PFSK-1 (cell line): ENCODE measurements at regions not wholly inside any gene's neighbourhood (a gene's known extent, or its start where the extent isn't known, plus 50 kb on each side); places are given as distances from the start of the nearest gene placed in this dataset.

ENCODE experiments used
- FOXP2 ChIP-seq: optimal IDR thresholded peaks from 2 replicates; pipeline ENCODE3; 2011; ENCODE audit warnings: borderline replicate concordance, control low read depth, inconsistent platforms; ENCODE audit not compliant: insufficient read depth; ENCODE audit errors: extremely low read length, extremely low read depth
- POLR2AphosphoS5 ChIP-seq: IDR thresholded peaks from 2 replicates; pipeline ENCODE4 v1.6.1; 2012; ENCODE audit warnings: low read depth, mild to moderate bottlenecking, control low read depth, low read length, moderate library complexity
- SIN3A ChIP-seq: IDR thresholded peaks from 2 replicates; pipeline ENCODE4 v1.6.1; 2012; ENCODE audit warnings: mild to moderate bottlenecking, low read length, moderate library complexity, borderline replicate concordance; ENCODE audit not compliant: insufficient read depth
- TAF1 ChIP-seq: IDR thresholded peaks from 2 replicates; pipeline ENCODE4 v1.6.1; 2012; ENCODE audit warnings: low read length, control low read depth, borderline replicate concordance; ENCODE audit not compliant: insufficient read depth
- TF ChIP-seq, protein P1 (sequence below), 2 experiments: IDR thresholded peaks; 2 replicates each; pipeline versions ENCODE4 v1.6.1 to v1.8.0; 2011 to 2012; ENCODE audit warnings: low read depth in 2 of 2, low read length in 2 of 2, control low read depth in 1 of 2, inconsistent platforms in 1 of 2, mild to moderate bottlenecking in 1 of 2, moderate library complexity in 1 of 2; ENCODE audit not compliant: insufficient read depth in 1 of 2

DNA sequence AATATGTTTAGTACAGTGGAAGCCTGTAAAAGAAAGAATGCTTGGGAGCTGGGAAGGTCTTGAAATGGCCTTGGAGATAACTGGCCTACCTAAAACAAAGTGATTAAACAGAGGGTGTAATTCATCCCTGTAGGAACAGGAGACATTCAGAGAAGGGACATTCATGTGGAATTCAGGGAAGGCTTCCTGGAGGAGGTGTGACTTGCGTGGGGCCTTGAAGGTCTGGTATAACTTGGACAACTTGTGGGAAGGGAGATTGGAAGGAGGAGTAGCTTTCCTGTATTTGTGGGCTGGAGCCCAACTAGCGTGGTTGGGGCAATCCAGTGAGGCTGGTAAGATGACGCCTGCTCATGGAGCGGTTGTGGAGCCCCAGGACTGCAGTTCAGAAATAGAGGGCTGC is 156.4 kb downstream of the AACS start:
- TF ChIP-seq SIN3A (no peak), POLR2AphosphoS5 (no peak), TAF1 (no peak), FOXP2 (no peak)
- TF ChIP-seq, protein P1, sequence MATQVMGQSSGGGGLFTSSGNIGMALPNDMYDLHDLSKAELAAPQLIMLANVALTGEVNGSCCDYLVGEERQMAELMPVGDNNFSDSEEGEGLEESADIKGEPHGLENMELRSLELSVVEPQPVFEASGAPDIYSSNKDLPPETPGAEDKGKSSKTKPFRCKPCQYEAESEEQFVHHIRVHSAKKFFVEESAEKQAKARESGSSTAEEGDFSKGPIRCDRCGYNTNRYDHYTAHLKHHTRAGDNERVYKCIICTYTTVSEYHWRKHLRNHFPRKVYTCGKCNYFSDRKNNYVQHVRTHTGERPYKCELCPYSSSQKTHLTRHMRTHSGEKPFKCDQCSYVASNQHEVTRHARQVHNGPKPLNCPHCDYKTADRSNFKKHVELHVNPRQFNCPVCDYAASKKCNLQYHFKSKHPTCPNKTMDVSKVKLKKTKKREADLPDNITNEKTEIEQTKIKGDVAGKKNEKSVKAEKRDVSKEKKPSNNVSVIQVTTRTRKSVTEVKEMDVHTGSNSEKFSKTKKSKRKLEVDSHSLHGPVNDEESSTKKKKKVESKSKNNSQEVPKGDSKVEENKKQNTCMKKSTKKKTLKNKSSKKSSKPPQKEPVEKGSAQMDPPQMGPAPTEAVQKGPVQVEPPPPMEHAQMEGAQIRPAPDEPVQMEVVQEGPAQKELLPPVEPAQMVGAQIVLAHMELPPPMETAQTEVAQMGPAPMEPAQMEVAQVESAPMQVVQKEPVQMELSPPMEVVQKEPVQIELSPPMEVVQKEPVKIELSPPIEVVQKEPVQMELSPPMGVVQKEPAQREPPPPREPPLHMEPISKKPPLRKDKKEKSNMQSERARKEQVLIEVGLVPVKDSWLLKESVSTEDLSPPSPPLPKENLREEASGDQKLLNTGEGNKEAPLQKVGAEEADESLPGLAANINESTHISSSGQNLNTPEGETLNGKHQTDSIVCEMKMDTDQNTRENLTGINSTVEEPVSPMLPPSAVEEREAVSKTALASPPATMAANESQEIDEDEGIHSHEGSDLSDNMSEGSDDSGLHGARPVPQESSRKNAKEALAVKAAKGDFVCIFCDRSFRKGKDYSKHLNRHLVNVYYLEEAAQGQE (IDR thresholded peaks at IDR 0.05; ENCODE audit: insufficient read depth in 1 of 2, low read depth in 2 of 2, low read length in 2 of 2), result no peak

DNA sequence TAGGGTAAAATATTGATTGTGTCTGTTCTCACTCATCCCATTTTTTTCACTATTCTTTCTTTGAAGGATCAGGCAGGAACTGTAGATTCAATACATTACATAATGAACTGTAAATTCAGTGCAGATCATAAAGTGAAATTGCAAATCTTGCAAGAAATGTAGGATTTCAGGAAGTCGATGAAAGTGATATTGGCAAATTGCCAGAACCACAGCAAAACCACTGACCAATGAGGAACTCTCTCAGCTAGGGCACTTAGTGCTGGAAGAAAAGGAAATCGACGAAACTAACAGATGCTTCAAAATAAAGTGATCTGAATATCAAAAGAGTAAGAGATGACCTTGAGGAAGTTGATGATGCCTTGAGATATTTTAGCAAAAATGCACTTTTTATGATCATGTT is 157.6 kb downstream of the AACS start:
- TF ChIP-seq TAF1, result no peak
- TF ChIP-seq SIN3A, result no peak
- no peak for TF ChIP-seq POLR2AphosphoS5
- TF ChIP-seq, protein P1 (IDR thresholded peaks at IDR 0.05; ENCODE audit: insufficient read depth in 1 of 2, low read depth in 2 of 2, low read length in 2 of 2), result no peak
- no peak for TF ChIP-seq FOXP2

DNA sequence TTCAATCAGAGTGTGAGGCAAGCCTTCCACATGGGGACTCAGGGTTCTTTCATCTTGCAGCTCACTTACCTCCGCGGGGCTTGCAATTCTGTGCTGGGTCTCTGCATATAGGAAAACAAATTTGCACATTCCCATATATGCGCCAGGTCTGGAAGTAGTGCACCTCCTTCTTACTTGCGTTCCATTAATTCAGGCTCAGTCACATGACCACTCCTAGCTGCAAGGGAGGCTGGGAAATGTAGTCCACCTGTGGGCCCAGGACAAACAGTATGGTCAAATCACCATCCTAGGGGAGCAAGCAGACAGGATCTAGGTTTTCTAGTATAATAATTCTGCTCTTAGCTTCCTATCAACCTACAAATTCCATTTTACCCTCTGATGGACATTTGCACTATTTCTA is 160.4 kb downstream of the AACS start:
- TF ChIP-seq SIN3A (no peak), POLR2AphosphoS5 (no peak), TAF1 (no peak), FOXP2 (no peak)
- TF ChIP-seq, protein P1 (IDR thresholded peaks at IDR 0.05; ENCODE audit: insufficient read depth in 1 of 2, low read depth in 2 of 2, low read length in 2 of 2), result no peak

DNA sequence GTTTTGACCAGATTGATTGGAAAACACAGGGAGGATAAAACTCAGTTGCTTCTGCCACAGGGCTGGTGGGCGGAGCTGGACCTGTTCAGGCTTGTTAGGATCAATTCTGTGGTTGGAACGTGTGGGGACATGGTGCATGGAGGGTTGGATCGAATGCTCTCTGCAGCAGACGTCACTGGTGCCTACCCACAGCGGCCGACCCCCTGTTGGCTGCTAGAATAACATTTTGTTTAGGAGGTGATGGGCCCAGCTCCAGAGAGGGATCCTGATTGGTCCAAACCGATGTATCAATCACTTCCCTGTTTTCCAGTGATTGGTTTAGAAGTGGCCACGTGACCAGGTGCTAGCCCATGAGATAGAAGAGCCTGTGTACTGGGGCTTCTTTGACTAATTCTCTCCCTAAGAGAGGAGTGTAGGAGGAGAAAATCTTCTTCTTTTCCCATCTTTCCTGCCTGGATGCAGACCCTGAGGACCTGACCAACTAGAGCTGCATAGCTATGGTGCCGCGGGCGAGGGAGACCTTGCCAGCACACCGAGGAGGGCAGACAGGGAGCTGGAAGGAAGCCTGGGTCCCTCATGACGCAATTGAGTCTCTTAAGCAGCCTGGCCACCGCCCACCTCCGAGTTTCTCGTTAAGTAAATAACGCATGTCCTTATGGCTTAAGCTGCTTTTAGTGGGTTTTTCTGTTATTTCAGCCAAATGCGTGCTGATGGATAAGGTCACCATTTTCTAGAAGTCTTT is 163.5 kb downstream of the AACS start:
- no peak for TF ChIP-seq POLR2AphosphoS5
- no peak for TF ChIP-seq FOXP2
- no peak for TF ChIP-seq SIN3A
- no peak for TF ChIP-seq TAF1
- TF ChIP-seq, protein P1 (IDR thresholded peaks at IDR 0.05; ENCODE audit: insufficient read depth in 1 of 2, low read depth in 2 of 2, low read length in 2 of 2), result no peak
